Immature natural killer cell (primary cell): ENCODE measurements at regions not wholly inside any gene's neighbourhood (a gene's known extent, or its start where the extent isn't known, plus 50 kb on each side); places are given as distances from the start of the nearest gene placed in this dataset.
"Not testable (repeated sequence)": the region's sequence is repeated elsewhere in the genome, so short reads cannot be mapped to it uniquely, and the experiment has no call there.

Experiments
- DNase-seq, 3 donors: peaks; one replicate each; pipeline ENCODE4 v3.0.0; 2022; ENCODE audit warnings: mixed read lengths in 1 of 3
- H3K27ac Mint-ChIP-seq, 6 donors: one replicate each; pipeline ENCODE4 v1.8.0; 2020; ENCODE audit warnings: mixed read lengths in 6 of 6, mild to moderate bottlenecking in 5 of 6, inconsistent platforms in 4 of 6, moderate library complexity in 3 of 6
- H3K27me3 Mint-ChIP-seq, 3 donors: one replicate each; pipeline ENCODE4 v1.8.0; 2020 to 2021; ENCODE audit warnings: low read depth in 3 of 3, mild to moderate bottlenecking in 3 of 3, mixed read lengths in 3 of 3, moderate library complexity in 3 of 3, inconsistent platforms in 1 of 3
- H3K36me3 Mint-ChIP-seq, 3 donors: one replicate each; pipeline ENCODE4 v1.8.0; 2020; ENCODE audit warnings: mixed read lengths in 3 of 3, inconsistent platforms in 2 of 3, mild to moderate bottlenecking in 2 of 3
- H3K4me1 Mint-ChIP-seq, 2 donors: one replicate each; pipeline ENCODE4 v1.8.0; 2020; ENCODE audit warnings: inconsistent platforms in 2 of 2, mild to moderate bottlenecking in 2 of 2, mixed read lengths in 2 of 2, moderate library complexity in 1 of 2
- H3K4me3 Mint-ChIP-seq, 5 donors: one replicate each; pipeline ENCODE4 v1.8.0; 2020; ENCODE audit warnings: mild to moderate bottlenecking in 5 of 5, mixed read lengths in 5 of 5, inconsistent platforms in 3 of 5, moderate library complexity in 3 of 5
- H3K9me3 Mint-ChIP-seq, 6 donors: one replicate each; pipeline ENCODE4 v1.8.0; 2020; ENCODE audit warnings: mild to moderate bottlenecking in 6 of 6, mixed read lengths in 6 of 6, inconsistent platforms in 4 of 6, moderate library complexity in 3 of 6

DNA sequence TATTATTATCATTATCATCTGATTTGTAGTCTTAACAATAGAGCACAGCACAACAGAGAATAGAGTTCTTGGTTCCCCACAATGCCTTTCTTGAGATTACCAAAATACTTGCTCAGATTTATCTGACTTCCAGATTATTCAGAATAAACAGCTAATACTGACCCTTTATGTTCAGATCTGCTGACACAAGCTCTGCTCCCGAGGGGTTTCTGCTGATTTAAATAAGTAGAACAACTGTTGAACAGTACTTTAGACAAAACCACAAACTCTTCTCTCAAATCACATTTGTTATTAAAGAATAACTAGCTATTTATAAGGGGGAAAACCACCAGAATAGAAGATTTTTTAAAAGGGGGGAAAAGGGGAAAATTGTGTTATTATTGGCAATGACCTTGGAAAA is 380.2 kb upstream of the ATP11B start:
- no peaks in the 10 kb centered on the region for H3K27me3 Mint-ChIP-seq
- DNase-seq, result no peak
- H3K36me3 Mint-ChIP-seq, result no peaks in the 10 kb centered on the region
- H3K4me1 Mint-ChIP-seq, result no peaks in the 10 kb centered on the region
- no peak overlapping the region for H3K27ac Mint-ChIP-seq
- peaks cover 0 to 5% (median under 1%) of the 10 kb centered on the region in 6 donors for H3K9me3 Mint-ChIP-seq
- no peak overlapping the region for H3K4me3 Mint-ChIP-seq

DNA sequence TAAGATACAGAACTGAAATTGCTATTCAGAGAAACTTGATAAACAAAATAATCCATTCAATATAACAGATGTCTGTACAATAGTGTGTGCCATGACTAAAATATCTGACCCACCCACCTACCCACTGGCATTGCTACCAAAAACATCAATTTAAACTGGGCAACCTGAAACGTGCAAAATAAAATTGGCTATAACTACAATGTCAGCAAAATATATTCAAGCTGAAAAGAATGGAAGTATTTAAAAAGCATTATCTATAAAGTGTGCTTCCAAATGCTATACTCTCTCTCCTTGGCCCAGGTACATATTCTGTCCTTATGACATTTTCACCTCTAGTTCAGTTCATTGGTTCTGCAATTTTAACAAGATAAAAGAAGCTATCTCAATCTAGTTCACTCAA is 379.6 kb upstream of the ATP11B start:
- Mint-ChIP-seq H3K9me3 (peaks cover 0 to 5% (median under 1%) of the 10 kb centered on the region in 6 donors), H3K27ac (no peak overlapping the region), H3K4me1 (no peaks in the 10 kb centered on the region), H3K36me3 (no peaks in the 10 kb centered on the region), H3K4me3 (no peak overlapping the region), H3K27me3 (no peaks in the 10 kb centered on the region)
- no peak for DNase-seq

DNA sequence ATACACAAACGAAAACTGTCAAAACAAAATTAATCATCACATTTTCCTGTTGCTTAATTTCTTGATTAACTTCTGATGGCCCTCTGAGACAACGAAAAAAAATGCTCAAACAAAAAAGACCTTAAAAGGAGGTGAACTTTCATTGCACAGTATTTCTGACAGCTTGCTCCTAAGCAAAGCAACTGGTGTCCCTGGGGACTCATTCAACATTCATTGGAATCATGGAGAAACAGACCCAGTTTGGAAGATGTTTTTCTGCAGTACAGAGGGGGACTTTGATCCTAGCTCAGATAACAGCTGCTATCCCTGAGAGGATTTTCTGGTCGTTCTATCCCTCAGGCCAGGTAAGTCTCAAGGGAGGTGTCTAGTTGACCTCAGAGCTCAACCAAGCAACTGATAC is 378.7 kb upstream of the ATP11B start:
- Mint-ChIP-seq H3K27ac (no peak overlapping the region), H3K36me3 (no peaks in the 10 kb centered on the region), H3K9me3 (peaks cover 0 to 5% (median under 1%) of the 10 kb centered on the region in 6 donors), H3K4me1 (no peaks in the 10 kb centered on the region), H3K4me3 (no peak overlapping the region), H3K27me3 (no peaks in the 10 kb centered on the region)
- DNase-seq, result no peak

DNA sequence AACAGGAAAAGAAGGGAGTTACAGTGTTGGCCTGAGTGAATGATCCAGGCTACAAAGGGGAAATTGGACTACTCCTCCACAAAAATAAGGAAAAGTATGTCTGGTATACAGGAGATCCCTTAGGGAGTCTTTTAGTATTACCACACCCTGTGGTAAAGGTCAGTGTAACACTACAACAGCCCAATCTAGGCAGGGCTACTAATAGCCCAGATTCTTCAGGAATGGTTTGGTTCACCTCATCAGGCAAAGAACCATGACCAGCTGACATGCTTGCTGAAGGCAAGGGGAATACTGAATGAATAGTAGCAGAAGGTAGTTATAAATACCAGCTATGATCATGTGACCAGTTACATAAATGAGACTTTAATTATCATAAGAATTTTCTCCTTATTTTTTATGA is 372.6 kb upstream of the ATP11B start:
- no peak for DNase-seq
- no peaks in the 10 kb centered on the region for H3K4me1 Mint-ChIP-seq
- peaks cover 2 to 11% (median 4%) of the 10 kb centered on the region in 6 donors for H3K9me3 Mint-ChIP-seq
- no peak overlapping the region for H3K4me3 Mint-ChIP-seq
- H3K27me3 Mint-ChIP-seq, result peaks cover 0 to 3% (median 1%) of the 10 kb centered on the region in 3 donors
- no peak overlapping the region for H3K27ac Mint-ChIP-seq
- no peaks in the 10 kb centered on the region for H3K36me3 Mint-ChIP-seq

DNA sequence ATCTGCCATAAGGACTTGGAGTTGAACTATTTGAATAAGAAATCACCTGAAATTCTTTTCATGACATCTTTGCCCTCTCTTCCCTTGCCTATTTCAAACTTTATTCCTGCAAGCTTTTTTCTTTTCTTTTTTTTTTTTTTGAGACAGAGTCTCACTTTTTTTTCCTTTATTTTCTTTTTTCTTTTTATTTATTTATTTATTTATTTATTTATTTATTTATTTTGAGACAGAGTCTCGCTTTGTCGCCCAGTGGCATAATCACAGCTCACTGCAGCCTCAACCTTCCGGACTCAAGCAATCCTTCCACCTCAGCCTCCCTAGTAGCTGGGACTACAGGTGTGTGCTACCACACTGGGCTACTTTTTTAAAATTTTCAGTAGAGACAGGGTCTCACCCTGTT is 369.3 kb upstream of the ATP11B start:
- no peaks in the 10 kb centered on the region for H3K36me3 Mint-ChIP-seq

DNA sequence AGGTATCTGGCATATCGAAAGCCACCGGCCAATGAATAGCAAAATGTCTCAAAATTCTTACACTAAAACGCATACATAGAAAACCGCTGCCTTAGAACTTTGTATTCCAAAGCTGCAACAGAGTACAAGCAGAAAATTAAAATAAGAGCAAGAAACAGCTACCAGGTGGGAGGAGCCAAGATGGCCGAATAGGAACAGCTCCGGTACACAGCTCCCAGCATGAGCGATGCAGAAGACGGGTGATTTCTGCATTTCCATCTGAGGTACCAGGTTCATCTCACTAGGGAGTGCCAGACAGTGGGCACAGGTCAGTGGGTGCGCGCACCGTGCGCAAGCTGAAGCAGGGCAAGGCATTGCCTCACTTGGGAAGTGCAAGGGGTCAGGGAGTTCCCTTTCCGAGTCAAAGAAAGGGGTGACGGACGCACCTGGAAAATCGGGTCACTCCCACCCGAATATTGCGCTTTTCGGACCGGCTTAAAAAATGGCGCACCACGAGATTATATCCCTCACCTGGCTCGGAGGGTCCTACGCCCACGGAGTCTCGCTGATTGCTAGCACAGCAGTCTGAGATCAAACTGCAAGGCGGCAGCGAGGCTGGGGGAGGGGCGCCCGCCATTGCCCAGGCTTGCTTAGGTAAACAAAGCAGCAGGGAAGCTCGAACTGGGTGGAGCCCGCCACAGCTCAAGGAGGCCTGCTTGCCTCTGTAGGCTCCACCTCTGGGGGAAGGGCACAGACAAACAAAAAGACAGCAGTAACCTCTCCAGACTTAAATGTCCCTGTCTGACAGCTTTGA is 367.2 kb upstream of the ATP11B start:
- H3K36me3 Mint-ChIP-seq, H3K4me3 Mint-ChIP-seq, DNase-seq, H3K27me3 Mint-ChIP-seq, H3K27ac Mint-ChIP-seq, H3K4me1 Mint-ChIP-seq: not testable (repeated sequence)
- peaks cover 0 to 14% (median 5%) of the 10 kb centered on the region in 6 donors for H3K9me3 Mint-ChIP-seq

More for the DNA sequence above, 369.3 kb upstream of the ATP11B start:
- Mint-ChIP-seq H3K4me3 (no peak overlapping the region), H3K27ac (no peak overlapping the region), H3K9me3 (peaks cover 2 to 14% (median 5%) of the 10 kb centered on the region in 6 donors), H3K27me3 (peaks cover 0 to 3% (median 1%) of the 10 kb centered on the region in 3 donors), H3K4me1 (no peaks in the 10 kb centered on the region)
- no peak for DNase-seq

DNA sequence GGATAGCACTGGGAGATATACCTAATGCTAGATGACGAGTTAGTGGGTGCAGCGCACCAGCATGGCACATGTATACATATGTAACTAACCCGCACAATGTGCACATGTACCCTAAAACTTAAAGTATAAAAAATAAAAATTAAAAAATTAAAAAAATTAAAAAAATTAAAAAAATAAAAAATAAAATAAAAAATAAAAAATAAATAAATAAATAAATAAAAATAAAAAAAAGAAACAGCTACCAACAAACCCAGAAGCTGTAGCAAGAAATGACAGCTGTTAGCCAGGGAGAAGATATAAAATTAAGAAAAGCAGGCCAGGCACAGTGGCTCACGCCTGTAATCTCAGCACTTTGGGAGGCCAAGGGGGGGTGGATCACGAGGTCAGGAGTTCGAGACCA is 361.3 kb upstream of the ATP11B start:
- not testable (repeated sequence) for H3K36me3 Mint-ChIP-seq, H3K27ac Mint-ChIP-seq, DNase-seq, H3K27me3 Mint-ChIP-seq, H3K4me3 Mint-ChIP-seq, H3K9me3 Mint-ChIP-seq, H3K4me1 Mint-ChIP-seq

DNA sequence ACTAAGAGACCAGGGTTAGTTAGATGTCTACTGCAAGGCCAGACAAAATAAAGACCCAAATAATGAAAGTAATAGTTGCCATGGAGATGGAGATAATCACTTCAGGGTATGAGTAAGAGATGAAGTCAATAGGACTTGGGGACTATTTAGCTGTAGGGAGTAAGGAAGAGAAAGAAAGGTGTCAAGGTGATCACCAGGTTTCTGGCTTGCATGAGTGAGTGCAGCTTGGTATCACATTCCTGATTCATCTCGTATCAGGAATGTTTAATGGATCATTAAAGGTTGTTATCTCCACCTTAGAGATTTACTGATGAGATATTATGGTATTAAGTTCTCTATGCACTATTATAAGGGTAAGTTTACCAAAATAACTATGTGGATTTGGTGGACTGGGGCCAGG is 357.4 kb upstream of the ATP11B start:
- peaks cover 0 to 4% (median 3%) of the 10 kb centered on the region in 3 donors for H3K27me3 Mint-ChIP-seq
- H3K9me3 Mint-ChIP-seq, result peaks cover 0 to 4% (median 2%) of the 10 kb centered on the region in 6 donors
- DNase-seq, result no peak
- H3K4me3 Mint-ChIP-seq, result no peak overlapping the region
- no peaks in the 10 kb centered on the region for H3K36me3 Mint-ChIP-seq
- no peaks in the 10 kb centered on the region for H3K4me1 Mint-ChIP-seq
- no peak overlapping the region for H3K27ac Mint-ChIP-seq

DNA sequence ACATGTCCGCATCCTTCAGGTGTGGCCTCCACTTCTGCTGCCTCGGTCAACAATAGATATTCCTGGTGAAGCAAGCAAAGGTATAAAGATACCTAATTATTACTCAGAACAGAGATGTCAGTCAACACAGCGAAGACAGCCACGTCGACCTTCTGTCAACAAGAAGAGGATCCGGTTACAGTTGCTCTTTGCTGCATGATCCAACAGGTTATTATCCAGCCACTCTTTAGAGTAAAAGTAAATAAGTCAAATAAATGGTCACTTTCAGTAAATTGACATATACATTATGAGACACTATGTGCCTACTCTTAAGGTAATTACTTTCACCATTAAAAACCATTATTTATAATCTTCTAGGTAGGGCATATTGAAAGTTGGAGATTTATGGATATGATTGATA is 356.8 kb upstream of the ATP11B start:
- peaks cover 0 to 4% (median 2%) of the 10 kb centered on the region in 6 donors for H3K9me3 Mint-ChIP-seq
- no peaks in the 10 kb centered on the region for H3K36me3 Mint-ChIP-seq
- DNase-seq, result no peak

DNA sequence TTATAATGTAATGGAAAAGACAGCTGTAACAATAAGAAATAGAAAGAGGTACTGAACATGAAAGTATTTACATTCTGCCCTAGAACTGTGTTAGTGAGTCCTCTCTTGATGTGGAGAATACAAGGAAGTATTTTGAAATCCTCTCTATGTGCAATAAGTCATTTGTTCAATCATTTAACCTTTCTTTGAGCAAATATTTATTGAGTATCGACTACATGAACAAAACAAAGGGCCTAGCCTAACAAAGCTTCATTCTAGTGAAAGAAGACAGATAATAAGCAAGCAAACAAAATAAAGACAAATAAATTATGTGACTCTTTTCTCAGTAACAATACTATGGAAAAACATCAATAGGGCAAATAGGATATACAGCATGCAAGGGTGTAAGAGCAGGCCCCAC is 354.9 kb upstream of the ATP11B start:
- no peak for DNase-seq
- Mint-ChIP-seq H3K4me3 (no peak overlapping the region), H3K9me3 (peaks cover 0 to 4% (median 2%) of the 10 kb centered on the region in 6 donors), H3K36me3 (no peaks in the 10 kb centered on the region), H3K27ac (no peak overlapping the region), H3K27me3 (no peaks in the 10 kb centered on the region), H3K4me1 (no peaks in the 10 kb centered on the region)

More for the DNA sequence above, 356.8 kb upstream of the ATP11B start:
- no peak overlapping the region for H3K4me3 Mint-ChIP-seq
- no peak overlapping the region for H3K27ac Mint-ChIP-seq
- H3K4me1 Mint-ChIP-seq, result no peaks in the 10 kb centered on the region
- peaks cover 0 to 4% (median 3%) of the 10 kb centered on the region in 3 donors for H3K27me3 Mint-ChIP-seq

DNA sequence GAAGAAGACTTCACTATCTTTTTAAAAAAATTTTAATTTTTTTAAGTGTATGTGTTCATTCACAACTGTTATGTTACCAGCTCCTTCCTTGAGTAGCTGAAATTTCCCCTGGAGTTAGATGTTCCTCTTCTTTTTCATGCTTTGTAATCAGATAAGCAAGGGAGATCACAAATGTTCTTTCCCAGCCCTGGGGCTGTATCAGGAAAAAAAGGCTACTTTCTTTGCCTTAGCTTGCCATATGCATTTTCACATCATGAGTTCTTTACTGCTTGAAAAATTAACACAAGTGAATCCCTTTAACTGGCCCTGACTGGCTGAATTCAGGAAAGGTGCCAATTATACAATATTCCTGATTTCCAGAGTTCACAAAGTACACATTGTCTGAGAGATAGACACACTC is 353.2 kb upstream of the ATP11B start:
- Mint-ChIP-seq H3K9me3 (peaks cover 0 to 4% (median 2%) of the 10 kb centered on the region in 6 donors), H3K4me1 (no peaks in the 10 kb centered on the region), H3K27ac (no peak overlapping the region), H3K36me3 (no peaks in the 10 kb centered on the region), H3K27me3 (no peaks in the 10 kb centered on the region), H3K4me3 (no peak overlapping the region)
- DNase-seq, result no peak

DNA sequence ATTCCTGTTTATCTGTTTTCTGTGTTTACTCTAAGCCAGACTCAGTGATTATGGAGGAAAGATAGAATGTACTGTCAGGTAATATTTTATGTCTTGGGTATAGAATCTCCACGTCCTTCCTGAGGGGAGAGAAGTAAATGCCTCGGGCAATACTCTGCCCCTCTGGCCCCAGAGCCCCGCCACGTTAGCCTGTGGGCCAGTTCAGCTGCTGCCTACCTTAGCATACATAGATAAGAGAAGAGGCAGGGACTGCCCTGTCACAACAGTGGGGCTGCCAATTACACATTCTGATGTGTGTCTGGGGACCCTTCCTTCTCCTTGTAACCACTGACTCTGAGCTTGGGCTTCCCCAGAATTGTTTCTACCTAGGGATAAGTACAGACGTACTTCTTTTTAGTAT is 347.7 kb upstream of the ATP11B start:
- peaks cover 0 to 1% (median 0%) of the 10 kb centered on the region in 3 donors for H3K27me3 Mint-ChIP-seq
- no peaks in the 10 kb centered on the region for H3K4me1 Mint-ChIP-seq
- H3K4me3 Mint-ChIP-seq, result no peak overlapping the region

DNA sequence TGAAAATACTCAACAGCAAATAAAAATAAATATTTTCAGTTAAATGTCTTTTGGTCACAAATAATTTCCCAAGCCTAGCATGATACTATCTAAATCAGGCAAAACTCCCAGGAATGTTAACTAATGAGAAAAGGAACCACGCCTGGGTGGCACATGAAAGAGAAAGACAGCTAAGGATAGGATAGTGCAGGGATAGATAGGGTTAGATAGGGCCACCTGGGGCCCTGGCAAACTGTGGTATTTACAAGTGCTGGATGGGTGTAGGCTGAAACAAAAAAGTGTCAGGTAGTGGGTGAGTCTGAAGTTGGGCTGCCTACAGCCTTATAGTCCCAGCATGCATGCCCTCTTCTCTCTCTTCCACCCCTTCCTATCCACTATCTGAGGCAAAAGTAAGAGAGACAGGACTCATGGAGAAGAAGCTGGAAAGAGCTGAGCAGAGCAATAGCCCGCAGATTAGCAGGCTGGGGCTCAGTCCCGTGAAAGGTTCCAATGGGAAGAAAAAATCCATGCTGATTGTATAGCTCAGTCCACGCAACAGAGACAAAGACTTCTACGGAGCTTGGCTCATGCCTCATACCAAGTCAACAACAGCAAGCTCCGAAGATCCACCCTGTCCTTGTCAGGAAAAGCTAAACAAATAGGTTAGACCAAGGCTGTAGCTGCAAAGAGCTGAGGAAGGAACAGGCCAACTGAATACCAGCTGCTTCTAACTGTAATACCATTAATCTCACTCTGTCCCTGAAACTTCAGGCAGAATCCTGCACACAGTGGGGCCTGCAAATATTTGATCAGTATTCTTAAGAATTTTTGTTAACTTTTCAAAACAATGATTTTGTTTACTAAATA is 342.1 kb upstream of the ATP11B start:
- Mint-ChIP-seq H3K4me1 (no peaks in the 10 kb centered on the region), H3K36me3 (no peaks in the 10 kb centered on the region)

More for the DNA sequence above, 347.7 kb upstream of the ATP11B start:
- no peak for DNase-seq
- peaks cover 0 to 17% (median 2%) of the 10 kb centered on the region in 6 donors for H3K9me3 Mint-ChIP-seq
- no peaks in the 10 kb centered on the region for H3K36me3 Mint-ChIP-seq
- H3K27ac Mint-ChIP-seq, result no peak overlapping the region

DNA sequence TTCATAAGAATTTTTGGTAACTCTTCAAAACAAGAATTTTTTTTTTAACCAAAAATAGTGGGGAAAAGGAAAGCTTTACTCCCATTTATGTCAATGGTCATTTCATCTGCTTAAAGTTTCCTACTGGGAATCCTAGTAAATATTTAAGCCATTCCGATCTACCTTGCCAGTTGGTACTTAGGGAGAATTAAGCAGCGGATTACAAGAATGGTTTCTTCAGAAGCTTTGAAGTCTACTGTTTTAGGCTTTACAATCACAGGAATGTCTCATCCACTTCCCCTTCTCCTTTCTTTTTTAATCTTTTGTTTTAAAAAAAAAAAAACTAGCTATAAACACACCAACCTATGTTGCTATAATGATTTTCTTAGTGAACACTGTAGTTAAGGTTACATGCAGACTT is 341.4 kb upstream of the ATP11B start:
- Mint-ChIP-seq H3K27me3 (peaks cover 0 to 1% (median 0%) of the 10 kb centered on the region in 3 donors), H3K27ac (no peak overlapping the region), H3K4me3 (no peak overlapping the region), H3K4me1 (no peaks in the 10 kb centered on the region), H3K9me3 (peaks cover 0 to 12% (median 0%) of the 10 kb centered on the region in 6 donors), H3K36me3 (no peaks in the 10 kb centered on the region)
- DNase-seq, result no peak

More for the DNA sequence above, 342.1 kb upstream of the ATP11B start:
- no peak for DNase-seq
- no peak overlapping the region for H3K4me3 Mint-ChIP-seq
- peaks cover 0 to 1% (median 0%) of the 10 kb centered on the region in 3 donors for H3K27me3 Mint-ChIP-seq
- H3K27ac Mint-ChIP-seq, result no peak overlapping the region
- peaks cover 0 to 13% (median 2%) of the 10 kb centered on the region in 6 donors for H3K9me3 Mint-ChIP-seq
